ENCODE measurements at regions not wholly inside any gene's neighbourhood (a gene's known extent, or its start where the extent isn't known, plus 50 kb on each side); places are given as distances from the start of the nearest gene placed in this dataset.

GRCh38 chr2:18825838-18826237, 236.5 kb upstream of the NT5C1B start:
- TF ChIP-seq, protein P1, sequence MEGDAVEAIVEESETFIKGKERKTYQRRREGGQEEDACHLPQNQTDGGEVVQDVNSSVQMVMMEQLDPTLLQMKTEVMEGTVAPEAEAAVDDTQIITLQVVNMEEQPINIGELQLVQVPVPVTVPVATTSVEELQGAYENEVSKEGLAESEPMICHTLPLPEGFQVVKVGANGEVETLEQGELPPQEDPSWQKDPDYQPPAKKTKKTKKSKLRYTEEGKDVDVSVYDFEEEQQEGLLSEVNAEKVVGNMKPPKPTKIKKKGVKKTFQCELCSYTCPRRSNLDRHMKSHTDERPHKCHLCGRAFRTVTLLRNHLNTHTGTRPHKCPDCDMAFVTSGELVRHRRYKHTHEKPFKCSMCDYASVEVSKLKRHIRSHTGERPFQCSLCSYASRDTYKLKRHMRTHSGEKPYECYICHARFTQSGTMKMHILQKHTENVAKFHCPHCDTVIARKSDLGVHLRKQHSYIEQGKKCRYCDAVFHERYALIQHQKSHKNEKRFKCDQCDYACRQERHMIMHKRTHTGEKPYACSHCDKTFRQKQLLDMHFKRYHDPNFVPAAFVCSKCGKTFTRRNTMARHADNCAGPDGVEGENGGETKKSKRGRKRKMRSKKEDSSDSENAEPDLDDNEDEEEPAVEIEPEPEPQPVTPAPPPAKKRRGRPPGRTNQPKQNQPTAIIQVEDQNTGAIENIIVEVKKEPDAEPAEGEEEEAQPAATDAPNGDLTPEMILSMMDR (conservative IDR thresholded peaks at IDR 0.05): no peak
- TF ChIP-seq ZFX (IDR thresholded peaks at IDR 0.05): no peak
